HEK293 (cell line): ENCODE measurements at regions not wholly inside any gene's neighbourhood (a gene's known extent, or its start where the extent isn't known, plus 50 kb on each side); places are given as distances from the start of the nearest gene placed in this dataset.

Experiments
- CTCF ChIA-PET: fragments of 350-600 bp; formaldehyde crosslinking; extraction: SDS; loops from one replicate; lab custom pipeline; 2021; ENCODE audit warnings: antibody characterized with exemption; lab: Yijun Ruan, JAX
- POLR2A ChIA-PET: fragments of 300-600 bp; formaldehyde crosslinking; extraction: SDS; loops from one replicate; lab custom pipeline; 2020; ENCODE audit warnings: antibody characterized with exemption, inconsistent platforms; lab: Yijun Ruan, JAX
- H3K27ac ChIP-seq: fragments of 200-500 bp; sonication (Bioruptor generic); 2 replicates; pipeline ENCODE4 v1.5.1; 2014; ENCODE audit warnings: low read depth, low read length, control low read depth, inconsistent platforms; ENCODE audit errors: extremely low read depth
- H3K36me3 ChIP-seq, 2 experiments: fragments of 200-500 bp in 1 of 2; sonication (Bioruptor generic) in 1 of 2; 1 replicate in 1 of 2; 2 replicates in 1 of 2; pipeline ENCODE4 v1.5.1; 2014 to 2017; ENCODE audit warnings: inconsistent platforms in 2 of 2, low read length in 2 of 2; ENCODE audit not compliant: control insufficient read depth in 2 of 2, insufficient read depth in 1 of 2
- H3K4me1 ChIP-seq: fragments of 200-500 bp; sonication (Bioruptor generic); 2 replicates; pipeline ENCODE4 v1.5.1; 2014; ENCODE audit warnings: mild to moderate bottlenecking, low read length, inconsistent platforms; ENCODE audit not compliant: control insufficient read depth, insufficient read depth
- H3K4me3 ChIP-seq: 2 replicates; pipeline ENCODE4 v1.5.1; 2011; ENCODE audit warnings: low read depth, mild to moderate bottlenecking, control low read depth, low read length, moderate library complexity
- H3K9me3 ChIP-seq: fragments of 200-500 bp; sonication (Bioruptor generic); 2 replicates; pipeline ENCODE4 v1.5.1; 2014; ENCODE audit warnings: low read depth, low read length, inconsistent platforms; ENCODE audit not compliant: control insufficient read depth, insufficient read depth
- EGR2 ChIP-seq: fragments of 450-650 bp; formaldehyde crosslinking; IDR thresholded peaks from 2 replicates; pipeline ENCODE4 v1.5.1; 2016; ENCODE audit warnings: low read depth, missing biosample characterization, missing genetic modification characterization
- OVOL3 ChIP-seq: fragments of 450-650 bp; formaldehyde crosslinking; IDR thresholded peaks from 2 replicates; pipeline ENCODE4 v1.5.1; 2016; ENCODE audit warnings: missing biosample characterization, missing genetic modification characterization
- SP3 ChIP-seq: fragments of 450-650 bp; formaldehyde crosslinking; IDR thresholded peaks from 2 replicates; pipeline ENCODE4 v1.5.1; 2016; ENCODE audit warnings: missing biosample characterization, missing genetic modification characterization
- ZFP41 ChIP-seq: fragments of 450-650 bp; formaldehyde crosslinking; IDR thresholded peaks from 2 replicates; pipeline ENCODE4 v1.5.1; 2016; ENCODE audit warnings: missing biosample characterization, missing genetic modification characterization, borderline replicate concordance
- ZNF114 ChIP-seq: fragments of 450-650 bp; formaldehyde crosslinking; IDR thresholded peaks from 2 replicates; pipeline ENCODE4 v1.5.0; 2017; ENCODE audit warnings: missing biosample characterization, missing genetic modification characterization
- ZNF157 ChIP-seq: fragments of 450-650 bp; formaldehyde crosslinking; IDR thresholded peaks from 2 replicates; pipeline ENCODE4 v1.5.1; 2016; ENCODE audit warnings: missing biosample characterization, missing genetic modification characterization
- ZNF19 ChIP-seq: fragments of 450-650 bp; formaldehyde crosslinking; IDR thresholded peaks from 2 replicates; pipeline ENCODE4; 2016; ENCODE audit warnings: missing biosample characterization, missing genetic modification characterization, low read depth
- ZNF2 ChIP-seq: fragments of 450-650 bp; formaldehyde crosslinking; IDR thresholded peaks from 2 replicates; pipeline ENCODE4 v1.5.1; 2016; ENCODE audit warnings: missing biosample characterization, missing genetic modification characterization
- ZNF211 ChIP-seq: fragments of 450-650 bp; formaldehyde crosslinking; IDR thresholded peaks from 2 replicates; pipeline ENCODE4 v1.5.1; 2016; ENCODE audit warnings: low read depth, missing biosample characterization, missing genetic modification characterization
- ZNF391 ChIP-seq: fragments of 450-650 bp; formaldehyde crosslinking; IDR thresholded peaks from 2 replicates; pipeline ENCODE4 v1.5.1; 2016; ENCODE audit warnings: low read depth, missing biosample characterization, missing genetic modification characterization, borderline replicate concordance
- ZNF416 ChIP-seq: fragments of 450-650 bp; formaldehyde crosslinking; IDR thresholded peaks from 2 replicates; pipeline ENCODE4 v1.5.1; 2016; ENCODE audit warnings: missing biosample characterization, missing genetic modification characterization
- ZNF48 ChIP-seq: fragments of 450-650 bp; formaldehyde crosslinking; IDR thresholded peaks from 2 replicates; pipeline ENCODE4 v1.5.1; 2016; ENCODE audit warnings: missing biosample characterization, missing genetic modification characterization
- ZNF571 ChIP-seq: fragments of 450-650 bp; formaldehyde crosslinking; IDR thresholded peaks from 2 replicates; pipeline ENCODE4 v1.5.0; 2017; ENCODE audit warnings: missing biosample characterization, missing genetic modification characterization
- ZNF610 ChIP-seq: fragments of 450-650 bp; formaldehyde crosslinking; IDR thresholded peaks from 2 replicates; pipeline ENCODE4 v1.5.1; 2016; ENCODE audit warnings: missing biosample characterization, missing genetic modification characterization, borderline replicate concordance
- ZNF677 ChIP-seq: fragments of 450-650 bp; IDR thresholded peaks from 2 replicates; pipeline ENCODE4 v1.5.0; 2018; ENCODE audit warnings: missing biosample characterization, mild to moderate bottlenecking, missing genetic modification characterization, moderate library complexity
- ZNF791 ChIP-seq: fragments of 450-650 bp; formaldehyde crosslinking; IDR thresholded peaks from 2 replicates; pipeline ENCODE4 v1.5.1; 2016; ENCODE audit warnings: missing biosample characterization, missing genetic modification characterization
- ZSCAN23 ChIP-seq: fragments of 450-650 bp; formaldehyde crosslinking; IDR thresholded peaks from 2 replicates; pipeline ENCODE4 v1.5.1; 2016; ENCODE audit warnings: missing biosample characterization, missing genetic modification characterization
- TF ChIP-seq, protein P1 (sequence below): fragments of 450-650 bp; formaldehyde crosslinking; IDR thresholded peaks from 2 replicates; pipeline ENCODE4 v1.5.1; 2016; ENCODE audit warnings: missing biosample characterization, missing genetic modification characterization
- TF ChIP-seq, protein P2 (sequence below): fragments of 450-650 bp; formaldehyde crosslinking; IDR thresholded peaks from 2 replicates; pipeline ENCODE4 v1.5.1; 2016; ENCODE audit warnings: missing biosample characterization, missing genetic modification characterization
- TF ChIP-seq, protein P3 (sequence below): fragments of 450-650 bp; formaldehyde crosslinking; IDR thresholded peaks from 2 replicates; pipeline ENCODE4 v1.5.1; 2017; ENCODE audit warnings: missing biosample characterization, missing genetic modification characterization
- TF ChIP-seq, protein P4 (sequence below): fragments of 450-650 bp; formaldehyde crosslinking; IDR thresholded peaks from 2 replicates; pipeline ENCODE4 v1.5.1; 2016; ENCODE audit warnings: missing biosample characterization, missing genetic modification characterization, borderline replicate concordance
- TF ChIP-seq, protein P5 (sequence below): fragments of 450-650 bp; formaldehyde crosslinking; IDR thresholded peaks from 2 replicates; pipeline ENCODE4 v1.5.1; 2016; ENCODE audit warnings: missing biosample characterization, missing genetic modification characterization
- TF ChIP-seq, protein P6 (sequence below): fragments of 450-650 bp; formaldehyde crosslinking; IDR thresholded peaks from 2 replicates; pipeline ENCODE4 v1.5.1; 2017; ENCODE audit warnings: missing biosample characterization, mild to moderate bottlenecking, missing genetic modification characterization, moderate library complexity

DNA sequence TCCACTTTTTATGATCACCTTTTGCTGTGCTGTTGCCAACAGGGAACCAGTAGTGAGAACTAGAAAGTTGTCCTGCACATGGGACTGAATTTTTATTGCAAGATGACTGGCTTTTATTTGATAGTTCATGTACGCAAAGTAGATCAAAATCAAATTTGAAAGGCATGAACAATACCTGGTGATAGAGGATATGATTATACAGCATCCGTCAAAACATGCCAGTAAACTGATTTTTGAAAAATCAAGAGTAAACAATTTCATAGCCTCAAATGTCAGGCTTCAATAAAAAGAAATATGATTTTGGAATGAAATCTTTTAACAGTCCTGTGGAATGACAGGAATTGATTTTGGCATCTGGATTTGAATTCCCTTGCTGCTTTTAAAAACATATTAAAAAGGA lies 219.6 kb upstream of the LRRN1 start:
- Histone ChIP-seq H3K36me3 (no peaks in the 10 kb centered on the region), H3K27ac (no peak overlapping the region), H3K4me1 (no peaks in the 10 kb centered on the region), H3K4me3 (no peak overlapping the region), H3K9me3 (no peaks in the 10 kb centered on the region)
- POLR2A ChIA-PET, result no interaction called here
- CTCF ChIA-PET, result no interaction called here
- TF ChIP-seq, protein P1, sequence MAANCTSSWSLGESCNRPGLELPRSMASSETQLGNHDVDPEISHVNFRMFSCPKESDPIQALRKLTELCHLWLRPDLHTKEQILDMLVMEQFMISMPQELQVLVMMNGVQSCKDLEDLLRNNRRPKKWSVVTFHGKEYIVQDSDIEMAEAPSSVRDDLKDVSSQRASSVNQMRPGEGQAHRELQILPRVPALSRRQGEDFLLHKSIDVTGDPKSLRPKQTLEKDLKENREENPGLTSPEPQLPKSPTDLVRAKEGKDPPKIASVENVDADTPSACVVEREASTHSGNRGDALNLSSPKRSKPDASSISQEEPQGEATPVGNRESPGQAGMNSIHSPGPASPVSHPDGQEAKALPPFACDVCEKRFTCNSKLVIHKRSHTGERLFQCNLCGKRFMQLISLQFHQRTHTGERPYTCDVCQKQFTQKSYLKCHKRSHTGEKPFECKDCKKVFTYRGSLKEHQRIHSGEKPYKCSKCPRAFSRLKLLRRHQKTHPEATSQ, result no peak
- TF ChIP-seq ZNF416 (tag by site-specific recombination) (no peak), ZNF571 (tag by site-specific recombination) (no peak), ZNF391 (no peak), ZNF48 (tag by site-specific recombination) (no peak), ZFP41 (no peak), ZNF791 (no peak), ZNF19 (tag by site-specific recombination) (no peak), ZSCAN23 (tag by site-specific recombination) (no peak), ZNF2 (no peak), ZNF677 (tag by site-specific recombination) (no peak)
- TF ChIP-seq, protein P2, sequence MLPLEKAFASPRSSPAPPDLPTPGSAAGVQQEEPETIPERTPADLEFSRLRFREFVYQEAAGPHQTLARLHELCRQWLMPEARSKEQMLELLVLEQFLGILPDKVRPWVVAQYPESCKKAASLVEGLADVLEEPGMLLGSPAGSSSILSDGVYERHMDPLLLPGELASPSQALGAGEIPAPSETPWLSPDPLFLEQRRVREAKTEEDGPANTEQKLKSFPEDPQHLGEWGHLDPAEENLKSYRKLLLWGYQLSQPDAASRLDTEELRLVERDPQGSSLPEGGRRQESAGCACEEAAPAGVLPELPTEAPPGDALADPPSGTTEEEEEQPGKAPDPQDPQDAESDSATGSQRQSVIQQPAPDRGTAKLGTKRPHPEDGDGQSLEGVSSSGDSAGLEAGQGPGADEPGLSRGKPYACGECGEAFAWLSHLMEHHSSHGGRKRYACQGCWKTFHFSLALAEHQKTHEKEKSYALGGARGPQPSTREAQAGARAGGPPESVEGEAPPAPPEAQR, result no peak
- TF ChIP-seq, protein P3, sequence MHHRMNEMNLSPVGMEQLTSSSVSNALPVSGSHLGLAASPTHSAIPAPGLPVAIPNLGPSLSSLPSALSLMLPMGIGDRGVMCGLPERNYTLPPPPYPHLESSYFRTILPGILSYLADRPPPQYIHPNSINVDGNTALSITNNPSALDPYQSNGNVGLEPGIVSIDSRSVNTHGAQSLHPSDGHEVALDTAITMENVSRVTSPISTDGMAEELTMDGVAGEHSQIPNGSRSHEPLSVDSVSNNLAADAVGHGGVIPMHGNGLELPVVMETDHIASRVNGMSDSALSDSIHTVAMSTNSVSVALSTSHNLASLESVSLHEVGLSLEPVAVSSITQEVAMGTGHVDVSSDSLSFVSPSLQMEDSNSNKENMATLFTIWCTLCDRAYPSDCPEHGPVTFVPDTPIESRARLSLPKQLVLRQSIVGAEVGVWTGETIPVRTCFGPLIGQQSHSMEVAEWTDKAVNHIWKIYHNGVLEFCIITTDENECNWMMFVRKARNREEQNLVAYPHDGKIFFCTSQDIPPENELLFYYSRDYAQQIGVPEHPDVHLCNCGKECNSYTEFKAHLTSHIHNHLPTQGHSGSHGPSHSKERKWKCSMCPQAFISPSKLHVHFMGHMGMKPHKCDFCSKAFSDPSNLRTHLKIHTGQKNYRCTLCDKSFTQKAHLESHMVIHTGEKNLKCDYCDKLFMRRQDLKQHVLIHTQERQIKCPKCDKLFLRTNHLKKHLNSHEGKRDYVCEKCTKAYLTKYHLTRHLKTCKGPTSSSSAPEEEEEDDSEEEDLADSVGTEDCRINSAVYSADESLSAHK (tag by site-specific recombination), result no peak
- TF ChIP-seq, protein P4, sequence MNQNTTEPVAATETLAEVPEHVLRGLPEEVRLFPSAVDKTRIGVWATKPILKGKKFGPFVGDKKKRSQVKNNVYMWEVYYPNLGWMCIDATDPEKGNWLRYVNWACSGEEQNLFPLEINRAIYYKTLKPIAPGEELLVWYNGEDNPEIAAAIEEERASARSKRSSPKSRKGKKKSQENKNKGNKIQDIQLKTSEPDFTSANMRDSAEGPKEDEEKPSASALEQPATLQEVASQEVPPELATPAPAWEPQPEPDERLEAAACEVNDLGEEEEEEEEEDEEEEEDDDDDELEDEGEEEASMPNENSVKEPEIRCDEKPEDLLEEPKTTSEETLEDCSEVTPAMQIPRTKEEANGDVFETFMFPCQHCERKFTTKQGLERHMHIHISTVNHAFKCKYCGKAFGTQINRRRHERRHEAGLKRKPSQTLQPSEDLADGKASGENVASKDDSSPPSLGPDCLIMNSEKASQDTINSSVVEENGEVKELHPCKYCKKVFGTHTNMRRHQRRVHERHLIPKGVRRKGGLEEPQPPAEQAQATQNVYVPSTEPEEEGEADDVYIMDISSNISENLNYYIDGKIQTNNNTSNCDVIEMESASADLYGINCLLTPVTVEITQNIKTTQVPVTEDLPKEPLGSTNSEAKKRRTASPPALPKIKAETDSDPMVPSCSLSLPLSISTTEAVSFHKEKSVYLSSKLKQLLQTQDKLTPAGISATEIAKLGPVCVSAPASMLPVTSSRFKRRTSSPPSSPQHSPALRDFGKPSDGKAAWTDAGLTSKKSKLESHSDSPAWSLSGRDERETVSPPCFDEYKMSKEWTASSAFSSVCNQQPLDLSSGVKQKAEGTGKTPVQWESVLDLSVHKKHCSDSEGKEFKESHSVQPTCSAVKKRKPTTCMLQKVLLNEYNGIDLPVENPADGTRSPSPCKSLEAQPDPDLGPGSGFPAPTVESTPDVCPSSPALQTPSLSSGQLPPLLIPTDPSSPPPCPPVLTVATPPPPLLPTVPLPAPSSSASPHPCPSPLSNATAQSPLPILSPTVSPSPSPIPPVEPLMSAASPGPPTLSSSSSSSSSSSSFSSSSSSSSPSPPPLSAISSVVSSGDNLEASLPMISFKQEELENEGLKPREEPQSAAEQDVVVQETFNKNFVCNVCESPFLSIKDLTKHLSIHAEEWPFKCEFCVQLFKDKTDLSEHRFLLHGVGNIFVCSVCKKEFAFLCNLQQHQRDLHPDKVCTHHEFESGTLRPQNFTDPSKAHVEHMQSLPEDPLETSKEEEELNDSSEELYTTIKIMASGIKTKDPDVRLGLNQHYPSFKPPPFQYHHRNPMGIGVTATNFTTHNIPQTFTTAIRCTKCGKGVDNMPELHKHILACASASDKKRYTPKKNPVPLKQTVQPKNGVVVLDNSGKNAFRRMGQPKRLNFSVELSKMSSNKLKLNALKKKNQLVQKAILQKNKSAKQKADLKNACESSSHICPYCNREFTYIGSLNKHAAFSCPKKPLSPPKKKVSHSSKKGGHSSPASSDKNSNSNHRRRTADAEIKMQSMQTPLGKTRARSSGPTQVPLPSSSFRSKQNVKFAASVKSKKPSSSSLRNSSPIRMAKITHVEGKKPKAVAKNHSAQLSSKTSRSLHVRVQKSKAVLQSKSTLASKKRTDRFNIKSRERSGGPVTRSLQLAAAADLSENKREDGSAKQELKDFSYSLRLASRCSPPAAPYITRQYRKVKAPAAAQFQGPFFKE (tag by site-specific recombination), result no peak

DNA sequence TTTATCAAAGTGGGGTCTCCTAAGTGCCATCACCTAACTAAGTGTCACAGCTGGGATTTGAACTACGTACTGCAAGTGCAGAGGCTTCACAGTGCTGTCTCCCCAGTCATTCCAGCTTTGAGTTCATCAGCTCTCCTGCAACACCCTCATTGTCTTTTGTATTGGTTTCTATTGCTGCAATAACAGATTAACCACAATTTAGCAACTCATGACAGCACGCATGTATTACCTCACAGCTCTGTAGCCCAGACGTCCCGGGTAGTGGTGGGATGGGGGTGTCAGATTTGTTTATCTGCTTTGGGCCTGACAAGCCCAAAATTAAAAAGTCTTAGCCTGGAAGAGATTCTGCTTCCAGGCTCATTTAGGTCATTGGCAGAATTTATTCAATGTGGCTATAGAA lies 220.5 kb upstream of the LRRN1 start:
- Histone ChIP-seq H3K36me3 (no peaks in the 10 kb centered on the region), H3K27ac (no peak overlapping the region), H3K9me3 (no peaks in the 10 kb centered on the region), H3K4me1 (no peaks in the 10 kb centered on the region), H3K4me3 (no peak overlapping the region)
- ChIA-PET CTCF (no interaction called here), POLR2A (no interaction called here)
- TF ChIP-seq ZNF114 (tag by site-specific recombination) (no peak), SP3 (tag by site-specific recombination) (no peak), ZNF157 (no peak), ZNF610 (no peak), EGR2 (tag by site-specific recombination) (no peak), OVOL3 (tag by site-specific recombination) (no peak), ZNF211 (tag by site-specific recombination) (no peak), ZNF19 (tag by site-specific recombination) (no peak)
- TF ChIP-seq, protein P5, sequence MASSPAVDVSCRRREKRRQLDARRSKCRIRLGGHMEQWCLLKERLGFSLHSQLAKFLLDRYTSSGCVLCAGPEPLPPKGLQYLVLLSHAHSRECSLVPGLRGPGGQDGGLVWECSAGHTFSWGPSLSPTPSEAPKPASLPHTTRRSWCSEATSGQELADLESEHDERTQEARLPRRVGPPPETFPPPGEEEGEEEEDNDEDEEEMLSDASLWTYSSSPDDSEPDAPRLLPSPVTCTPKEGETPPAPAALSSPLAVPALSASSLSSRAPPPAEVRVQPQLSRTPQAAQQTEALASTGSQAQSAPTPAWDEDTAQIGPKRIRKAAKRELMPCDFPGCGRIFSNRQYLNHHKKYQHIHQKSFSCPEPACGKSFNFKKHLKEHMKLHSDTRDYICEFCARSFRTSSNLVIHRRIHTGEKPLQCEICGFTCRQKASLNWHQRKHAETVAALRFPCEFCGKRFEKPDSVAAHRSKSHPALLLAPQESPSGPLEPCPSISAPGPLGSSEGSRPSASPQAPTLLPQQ (tag by site-specific recombination), result no peak
- TF ChIP-seq, protein P6, sequence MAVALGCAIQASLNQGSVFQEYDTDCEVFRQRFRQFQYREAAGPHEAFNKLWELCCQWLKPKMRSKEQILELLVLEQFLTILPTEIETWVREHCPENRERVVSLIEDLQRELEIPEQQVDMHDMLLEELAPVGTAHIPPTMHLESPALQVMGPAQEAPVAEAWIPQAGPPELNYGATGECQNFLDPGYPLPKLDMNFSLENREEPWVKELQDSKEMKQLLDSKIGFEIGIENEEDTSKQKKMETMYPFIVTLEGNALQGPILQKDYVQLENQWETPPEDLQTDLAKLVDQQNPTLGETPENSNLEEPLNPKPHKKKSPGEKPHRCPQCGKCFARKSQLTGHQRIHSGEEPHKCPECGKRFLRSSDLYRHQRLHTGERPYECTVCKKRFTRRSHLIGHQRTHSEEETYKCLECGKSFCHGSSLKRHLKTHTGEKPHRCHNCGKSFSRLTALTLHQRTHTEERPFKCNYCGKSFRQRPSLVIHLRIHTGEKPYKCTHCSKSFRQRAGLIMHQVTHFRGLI (tag by site-specific recombination), result no peak
